ENCODE measurements at regions not wholly inside any gene's neighbourhood (a gene's known extent, or its start where the extent isn't known, plus 50 kb on each side); places are given as distances from the start of the nearest gene placed in this dataset.

- TF ChIP-seq CTCF (IDR thresholded peaks at IDR 0.05) (no peak), ZFX (IDR thresholded peaks at IDR 0.05; ENCODE audit: borderline replicate concordance) (no peak)
Observed at GRCh38 chr1:72439036-72439435, 156.7 kb upstream of the NEGR1 start.

All from 22Rv1 (cell line).